NCI-H526 treated with DMSO at 0.1 percent for 48 hours (cell line): ENCODE measurements at regions not wholly inside any gene's neighbourhood (a gene's known extent, or its start where the extent isn't known, plus 50 kb on each side); places are given as distances from the start of the nearest gene placed in this dataset.

Source experiments
- DNase-seq: peaks from one replicate; lab custom pipeline; 2025; lab: John Stamatoyannopoulos, UW

- DNase-seq = no peak
Measured at GRCh38 chr4:3818371-3818770, 52.2 kb downstream of the ADRA2C start.

GRCh38 chr4:3819210-3819919, 53.2 kb downstream of the ADRA2C start:
- DNase-seq = no peak

GRCh38 chr4:3820016-3820805, 54.0 kb downstream of the ADRA2C start:
- DNase-seq = no peak

GRCh38 chr4:3820806-3821579, 54.8 kb downstream of the ADRA2C start:
- no peak for DNase-seq

GRCh38 chr4:3821580-3822229, 55.5 kb downstream of the ADRA2C start:
- DNase-seq = no peak

GRCh38 chr4:3822230-3822947, 56.2 kb downstream of the ADRA2C start:
- no peak for DNase-seq

- DNase-seq = no peak
Measured at GRCh38 chr4:3823496-3824341, 57.5 kb downstream of the ADRA2C start.

- no peak for DNase-seq
Measured at GRCh38 chr4:3824521-3825270, 58.5 kb downstream of the ADRA2C start.

- no peak for DNase-seq
Measured at GRCh38 chr4:3825530-3825929, 59.3 kb downstream of the ADRA2C start.

- DNase-seq = no peak
Measured at GRCh38 chr4:3826247-3827172, 60.3 kb downstream of the ADRA2C start.

GRCh38 chr4:3827616-3828492, 61.7 kb downstream of the ADRA2C start:
- no peak for DNase-seq

- no peak for DNase-seq
Measured at GRCh38 chr4:3828546-3828945, 62.4 kb downstream of the ADRA2C start.

- DNase-seq = no peak
Measured at GRCh38 chr4:3829211-3829955, 63.2 kb downstream of the ADRA2C start.

- DNase-seq = no peak
Measured at GRCh38 chr4:3829956-3830773, 64.0 kb downstream of the ADRA2C start.

- DNase-seq = no peak
Measured at GRCh38 chr4:3830774-3831528, 64.8 kb downstream of the ADRA2C start.
